Astrocyte (in vitro differentiated cells and primary cell): ENCODE measurements at regions not wholly inside any gene's neighbourhood (a gene's known extent, or its start where the extent isn't known, plus 50 kb on each side); places are given as distances from the start of the nearest gene placed in this dataset.

ENCODE experiments used
- DNase-seq: peaks from one replicate; pipeline ENCODE4 v3.0.0-alpha.2; 2010; ENCODE audit warnings: low read depth
- FAIRE-seq: peaks from 2 replicates; lab custom pipeline; 2011; peaks lifted over from hg19 to GRCh38; lab: Jason Lieb, UNC
- H2AFZ ChIP-seq: 2 replicates; pipeline ENCODE4 v1.6.0; 2012; ENCODE audit warnings: low read depth, low read length, inconsistent platforms
- H3K27ac ChIP-seq: 2 replicates; pipeline ENCODE4 v1.5.1; 2011; ENCODE audit warnings: low read depth, low read length, inconsistent platforms
- H3K27me3 ChIP-seq: 2 replicates; pipeline ENCODE4 v1.6.0; 2011; ENCODE audit warnings: low read length, inconsistent platforms; ENCODE audit not compliant: insufficient read depth
- H3K36me3 ChIP-seq: 2 replicates; pipeline ENCODE4 v1.5.1; 2011; ENCODE audit warnings: low read length, inconsistent platforms; ENCODE audit not compliant: insufficient read depth
- H3K4me1 ChIP-seq: 2 replicates; pipeline ENCODE4 v1.5.1; 2011; ENCODE audit warnings: low read length, inconsistent platforms; ENCODE audit not compliant: insufficient read depth
- H3K4me2 ChIP-seq: 2 replicates; pipeline ENCODE4 v1.6.0; 2012; ENCODE audit warnings: low read length, inconsistent platforms
- H3K4me3 ChIP-seq: 2 replicates; pipeline ENCODE4 v1.5.1; 2011; ENCODE audit warnings: low read depth, mild to moderate bottlenecking, low read length, inconsistent platforms; ENCODE audit not compliant: insufficient read depth
- H3K79me2 ChIP-seq: 2 replicates; pipeline ENCODE4 v1.6.0; 2012; ENCODE audit warnings: mild to moderate bottlenecking, low read length, inconsistent platforms; ENCODE audit not compliant: insufficient read depth
- H3K9ac ChIP-seq: 2 replicates; pipeline ENCODE4 v1.6.0; 2012; ENCODE audit warnings: mild to moderate bottlenecking, low read length, inconsistent platforms
- H3K9me3 ChIP-seq: 2 replicates; pipeline ENCODE4 v1.5.1; 2012; ENCODE audit warnings: low read depth, mild to moderate bottlenecking, low read length, inconsistent platforms; ENCODE audit not compliant: insufficient read depth
- H4K20me1 ChIP-seq: 2 replicates; pipeline ENCODE4 v1.6.0; 2012; ENCODE audit warnings: low read length, inconsistent platforms; ENCODE audit not compliant: insufficient read depth
- H3K27ac Mint-ChIP-seq: one replicate; pipeline ENCODE4 v1.8.0; 2021; ENCODE audit warnings: mild to moderate bottlenecking, mixed read lengths; ENCODE audit not compliant: unreplicated experiment
- H3K27me3 Mint-ChIP-seq: one replicate; pipeline ENCODE4 v1.8.0; 2021; ENCODE audit warnings: low read depth, mixed read lengths; ENCODE audit not compliant: unreplicated experiment
- H3K36me3 Mint-ChIP-seq: one replicate; pipeline ENCODE4 v1.8.0; 2021; ENCODE audit warnings: low read depth, mixed read lengths; ENCODE audit not compliant: unreplicated experiment
- H3K4me1 Mint-ChIP-seq: one replicate; pipeline ENCODE4 v1.8.0; 2021; ENCODE audit warnings: low read depth, mixed read lengths; ENCODE audit not compliant: unreplicated experiment
- H3K4me3 Mint-ChIP-seq: one replicate; pipeline ENCODE4 v1.8.0; 2021; ENCODE audit warnings: mild to moderate bottlenecking, moderate library complexity, mixed read lengths; ENCODE audit not compliant: unreplicated experiment
- H3K9me3 Mint-ChIP-seq: one replicate; pipeline ENCODE4 v1.8.0; 2021; ENCODE audit warnings: mild to moderate bottlenecking, mixed read lengths; ENCODE audit not compliant: unreplicated experiment
- CTCF ChIP-seq: IDR thresholded peaks from 2 replicates; pipeline ENCODE4 v1.5.1; 2011; ENCODE audit warnings: low read depth, mild to moderate bottlenecking, inconsistent platforms, low read length, moderate library complexity; ENCODE audit not compliant: insufficient read depth
- EZH2 ChIP-seq: IDR thresholded peaks from 2 replicates; pipeline ENCODE4 v1.6.1; 2012; ENCODE audit warnings: mild to moderate bottlenecking, low read length, inconsistent platforms; ENCODE audit not compliant: insufficient read depth

GRCh38 chr1:83545066-83545862 lies 453.7 kb downstream of the TTLL7 start:
- no peak overlapping the region for H3K4me3 ChIP-seq
- no peaks in the 10 kb centered on the region for H3K4me1 ChIP-seq
- H3K27me3 ChIP-seq = no peaks in the 10 kb centered on the region
- Mint-ChIP-seq H3K36me3 (no peaks in the 10 kb centered on the region), H3K27me3 (no peaks in the 10 kb centered on the region), H3K4me3 (no peak overlapping the region), H3K27ac (no peak overlapping the region), H3K9me3 (peaks cover 1% of the 10 kb centered on the region), H3K4me1 (no peaks in the 10 kb centered on the region)
- H3K36me3 ChIP-seq = no peaks in the 10 kb centered on the region
- no peak overlapping the region for H3K9ac ChIP-seq
- no peak overlapping the region for H3K27ac ChIP-seq
- TF ChIP-seq CTCF (no peak), EZH2 (no peak)
- DNase-seq (no peak), FAIRE-seq (no peak)
- no peaks in the 10 kb centered on the region for H3K9me3 ChIP-seq
- no peak overlapping the region for H3K4me2 ChIP-seq
- H2AFZ ChIP-seq = no peak overlapping the region
- no peaks in the 10 kb centered on the region for H3K79me2 ChIP-seq
- H4K20me1 ChIP-seq = no peaks in the 10 kb centered on the region

GRCh38 chr1:83543222-83543973 lies 455.5 kb downstream of the TTLL7 start:
- FAIRE-seq = no peak
- no peak overlapping the region for H3K4me3 Mint-ChIP-seq

More at GRCh38 chr1:83543222-83543973, 455.5 kb downstream of the TTLL7 start:
- no peaks in the 10 kb centered on the region for H3K79me2 ChIP-seq
- no peak for DNase-seq
- no peak for TF ChIP-seq CTCF
- no peak for TF ChIP-seq EZH2
- H3K27me3 Mint-ChIP-seq = no peaks in the 10 kb centered on the region
- no peaks in the 10 kb centered on the region for H3K4me1 Mint-ChIP-seq
- H3K4me3 ChIP-seq = no peak overlapping the region
- H3K9me3 ChIP-seq = no peaks in the 10 kb centered on the region
- H3K9ac ChIP-seq = no peak overlapping the region
- no peaks in the 10 kb centered on the region for H3K4me1 ChIP-seq
- no peak overlapping the region for H3K4me2 ChIP-seq
- H3K27ac Mint-ChIP-seq = no peak overlapping the region
- H3K36me3 Mint-ChIP-seq = no peaks in the 10 kb centered on the region
- H3K36me3 ChIP-seq = no peaks in the 10 kb centered on the region
- no peak overlapping the region for H3K27ac ChIP-seq
- no peaks in the 10 kb centered on the region for H4K20me1 ChIP-seq
- no peaks in the 10 kb centered on the region for H3K27me3 ChIP-seq
- H3K9me3 Mint-ChIP-seq = peaks cover 1% of the 10 kb centered on the region
- H2AFZ ChIP-seq = no peak overlapping the region
